NCI-H1417 (cell line): ENCODE measurements at regions not wholly inside any gene's neighbourhood (a gene's known extent, or its start where the extent isn't known, plus 50 kb on each side); places are given as distances from the start of the nearest gene placed in this dataset.
"Not testable (repeated sequence)": the region's sequence is repeated elsewhere in the genome, so short reads cannot be mapped to it uniquely, and the experiment has no call there.

Experiments used
- DNase-seq, 3 experiments: peaks; one replicate each; lab custom pipeline; 2025; lab: John Stamatoyannopoulos, UW

GRCh38 chr6:79392094-79392493 is 145.1 kb downstream of the LCA5 start:
- no peak for DNase-seq

DNA sequence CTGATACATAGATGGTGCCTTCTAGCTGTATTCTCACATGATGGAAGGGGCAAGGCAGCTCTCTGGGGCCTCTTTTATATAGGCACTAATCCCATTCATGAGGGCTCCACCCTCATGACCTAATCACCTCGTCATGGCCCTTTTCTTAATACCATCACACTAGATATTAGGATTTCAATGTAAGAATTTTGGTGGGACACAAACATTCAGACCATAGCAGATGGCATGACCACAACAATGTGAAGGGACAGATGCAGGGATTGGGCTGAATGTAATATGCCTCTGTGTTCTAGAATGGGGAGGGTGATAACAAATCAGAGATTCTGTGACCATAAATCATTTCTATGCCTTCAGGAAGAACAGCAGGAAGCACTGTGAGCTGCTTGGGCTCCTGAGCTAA is 145.8 kb downstream of the LCA5 start:
- DNase-seq = no peak

GRCh38 chr6:79385893-79386292 is 151.3 kb downstream of the LCA5 start:
- no peak for DNase-seq

GRCh38 chr6:79385333-79385732 is 150.9 kb upstream of the HMGN3 start:
- no peak for DNase-seq

DNA sequence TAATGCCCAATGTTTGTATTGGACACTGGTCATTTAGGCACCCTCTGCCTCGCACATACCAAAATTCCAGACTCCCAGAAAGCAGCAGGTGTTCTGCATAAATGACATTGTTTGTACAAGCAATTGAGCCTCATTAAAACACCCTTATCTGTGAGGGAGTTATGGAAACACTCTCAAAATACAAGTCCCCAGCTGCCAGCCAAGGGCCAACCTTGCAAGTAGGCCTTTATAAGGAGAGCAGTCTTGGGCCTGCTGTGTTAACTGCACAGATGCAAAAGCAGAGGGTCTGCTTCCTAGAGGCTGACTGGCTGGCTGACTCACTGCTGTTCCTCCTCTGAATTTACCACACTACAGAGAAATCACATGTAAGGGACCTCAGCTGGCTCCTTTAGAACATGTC is 150.4 kb upstream of the HMGN3 start:
- peak; percentile 78 to 98 (median 88) for DNase-seq

DNA sequence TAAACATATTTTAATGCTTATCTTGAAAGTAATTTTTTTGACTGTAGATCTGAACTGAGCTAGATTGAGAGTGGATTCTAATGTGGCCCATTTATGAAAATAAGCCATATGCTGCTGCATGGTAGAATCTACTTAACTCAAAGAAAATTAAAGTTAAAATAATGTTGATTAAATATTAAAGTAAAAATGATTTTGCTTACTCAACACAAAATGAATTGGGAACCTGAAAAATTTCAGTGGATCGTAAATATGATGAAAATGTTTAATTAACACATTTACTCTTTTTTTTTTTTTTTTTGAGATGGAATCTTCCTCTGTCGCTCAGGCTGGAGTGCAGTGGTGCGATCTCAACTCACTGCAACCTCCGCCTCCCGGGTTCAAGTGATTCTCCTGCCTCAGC is 144.5 kb upstream of the HMGN3 start:
- no peak for DNase-seq

GRCh38 chr6:79377888-79378348 is 143.4 kb upstream of the HMGN3 start:
- DNase-seq = peak in 1 of 3 experiments; percentile 35

GRCh38 chr6:79377047-79377446 is 142.6 kb upstream of the HMGN3 start:
- no peak for DNase-seq

- peak in 2 of 3 experiments; percentile 44 to 91 for DNase-seq
Measured at GRCh38 chr6:79375635-79376337, 141.3 kb upstream of the HMGN3 start.

- peak in 1 of 3 experiments; percentile 68 for DNase-seq
Measured at GRCh38 chr6:79374308-79374707, 139.8 kb upstream of the HMGN3 start.

- DNase-seq = peak in 2 of 3 experiments; percentile 20 to 70
Measured at GRCh38 chr6:79373880-79374279, 139.4 kb upstream of the HMGN3 start.

GRCh38 chr6:79373246-79373645 is 138.8 kb upstream of the HMGN3 start:
- DNase-seq = peak; percentile 27 to 69 (median 42)

- no peak for DNase-seq
Measured at GRCh38 chr6:79372757-79373156, 138.3 kb upstream of the HMGN3 start.

DNA sequence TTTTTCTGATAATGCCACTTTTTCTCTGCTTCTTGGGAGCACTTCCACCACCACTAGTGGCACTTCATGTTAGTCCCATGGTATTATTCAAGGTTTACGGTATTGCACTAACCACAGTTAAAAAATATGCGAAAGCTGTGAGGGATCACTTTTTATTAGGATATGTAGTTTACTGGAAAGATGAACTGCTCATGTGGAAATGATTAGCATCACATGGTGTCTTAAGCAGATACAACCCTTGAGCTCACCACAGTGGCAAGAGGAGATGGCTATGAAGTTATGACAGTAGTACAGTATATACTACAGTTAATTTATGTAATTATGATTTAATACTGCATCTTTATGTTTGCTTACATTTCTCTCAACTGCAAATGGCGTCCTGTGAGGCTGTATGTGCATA is 134.5 kb upstream of the HMGN3 start:
- DNase-seq = no peak

GRCh38 chr6:79363441-79363840 is 129.0 kb upstream of the HMGN3 start:
- DNase-seq = not testable (repeated sequence)

DNA sequence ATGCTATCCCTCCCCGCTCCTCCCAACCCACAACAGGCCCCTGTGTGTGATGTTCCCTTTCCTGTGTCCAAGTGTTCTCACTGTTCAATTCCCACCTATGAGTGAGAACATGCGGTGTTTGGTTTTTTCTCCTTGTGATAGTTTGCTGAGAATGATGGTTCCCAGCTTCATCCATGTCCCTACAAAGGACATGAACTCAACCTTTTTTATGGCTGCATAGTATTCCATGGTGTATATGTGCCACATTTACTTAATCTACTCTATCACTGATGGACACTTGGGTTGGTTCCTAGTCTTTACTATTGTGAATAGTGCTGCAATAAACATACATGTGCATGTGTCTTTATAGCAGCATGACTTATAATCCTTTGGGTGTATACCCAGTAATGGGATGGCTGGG is 126.6 kb upstream of the HMGN3 start:
- not testable (repeated sequence) for DNase-seq

DNA sequence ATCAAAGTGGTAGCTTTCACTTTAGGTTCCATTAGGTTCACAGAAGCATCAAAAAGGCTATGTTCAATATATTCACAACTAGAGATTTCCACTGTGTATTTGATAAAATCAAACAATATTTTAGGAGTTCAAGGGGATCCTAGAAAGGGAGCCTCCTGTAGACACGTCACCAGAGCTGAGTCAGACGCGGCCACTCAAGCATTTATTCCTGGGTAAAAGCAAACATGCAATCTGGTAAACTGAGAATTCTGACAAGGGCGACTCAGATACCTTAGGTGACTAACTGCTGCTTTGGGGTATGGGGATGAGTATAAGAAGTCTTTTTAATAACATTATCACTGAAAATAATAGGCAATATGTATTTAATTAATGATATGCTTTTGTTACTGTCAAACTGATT is 118.7 kb upstream of the HMGN3 start:
- DNase-seq = no peak

GRCh38 chr6:79338493-79338892 is 104.0 kb upstream of the HMGN3 start:
- DNase-seq = no peak

DNA sequence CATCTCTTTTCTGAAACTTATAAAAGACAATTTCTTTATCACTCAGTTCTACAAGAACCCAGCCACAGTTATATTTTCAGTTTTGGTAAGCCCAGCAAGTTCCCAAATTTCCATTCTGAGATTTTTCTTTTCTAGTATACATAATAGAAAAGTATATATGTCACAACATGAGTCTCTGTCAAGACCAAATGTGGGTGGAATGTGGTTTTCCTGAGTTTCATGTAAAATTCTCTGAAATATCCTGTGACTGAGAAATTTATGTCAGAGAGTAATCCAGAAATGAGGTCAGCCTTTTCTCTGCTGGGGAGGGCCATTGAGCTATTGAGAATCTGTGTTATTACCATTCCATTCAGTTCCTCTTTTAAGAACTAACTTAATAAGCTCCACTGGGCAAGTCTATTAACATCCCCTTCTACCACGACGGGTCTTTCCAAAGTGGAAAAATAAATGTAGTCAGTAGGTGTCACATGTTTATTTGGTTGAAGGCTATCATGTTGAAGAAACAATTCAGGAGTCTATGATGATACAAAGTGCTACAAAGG is 100.7 kb upstream of the HMGN3 start:
- DNase-seq = no peak

DNA sequence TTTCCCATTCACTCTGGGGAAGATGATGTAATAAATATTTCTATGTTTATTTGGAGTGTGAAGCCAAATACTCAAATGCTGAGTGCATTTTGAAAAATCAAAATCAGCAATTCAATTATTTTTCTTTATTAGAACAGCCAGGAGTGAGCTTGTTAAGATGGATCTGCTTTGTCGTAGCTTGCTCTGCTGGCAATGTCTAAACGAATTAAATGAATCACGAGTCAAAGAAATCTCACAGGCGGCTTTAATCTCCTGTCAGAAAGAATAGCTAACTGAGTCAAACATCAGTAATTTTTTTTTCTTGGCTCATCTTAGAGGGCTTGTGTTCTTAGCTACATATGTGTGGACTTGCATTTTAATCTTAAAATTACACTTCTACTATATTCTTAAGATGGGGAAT is 100.2 kb upstream of the HMGN3 start:
- no peak for DNase-seq

GRCh38 chr6:79330704-79331103 is 96.2 kb upstream of the HMGN3 start:
- DNase-seq = no peak

- peak in 1 of 3 experiments; percentile 3 for DNase-seq
Measured at GRCh38 chr6:79313254-79313653, 78.8 kb upstream of the HMGN3 start.

GRCh38 chr6:79307321-79308036 is 73.0 kb upstream of the HMGN3 start:
- DNase-seq = peak in 1 of 3 experiments; percentile 11
